HepG2 (cell line): ENCODE measurements at regions not wholly inside any gene's neighbourhood (a gene's known extent, or its start where the extent isn't known, plus 50 kb on each side); places are given as distances from the start of the nearest gene placed in this dataset.

Experiments used
- ELF4 ChIP-seq: sonication (generic); formaldehyde crosslinking; IDR thresholded peaks from 2 replicates; pipeline ENCODE4 v1.5.0; 2020; ENCODE audit warnings: missing genetic modification reagents, mild to moderate bottlenecking, moderate library complexity, borderline replicate concordance
- NRL ChIP-seq: sonication (generic); formaldehyde crosslinking; IDR thresholded peaks from 2 replicates; pipeline ENCODE4 v1.5.0; 2020; ENCODE audit warnings: missing genetic modification reagents, mild to moderate bottlenecking, moderate library complexity, borderline replicate concordance
- SATB2 ChIP-seq: sonication (generic); formaldehyde crosslinking; IDR thresholded peaks from 2 replicates; pipeline ENCODE4 v1.5.0; 2020; ENCODE audit warnings: missing genetic modification reagents
- TEAD2 ChIP-seq: sonication (generic); formaldehyde crosslinking; IDR thresholded peaks from 2 replicates; pipeline ENCODE4 v1.9.0; 2021; ENCODE audit warnings: missing genetic modification reagents
- ZNF34 ChIP-seq: sonication (generic); formaldehyde crosslinking; IDR thresholded peaks from 2 replicates; pipeline ENCODE4 v1.4.0; 2020; ENCODE audit warnings: mild to moderate bottlenecking, missing genetic modification reagents, borderline replicate concordance
- ZNF446 ChIP-seq: sonication (generic); formaldehyde crosslinking; IDR thresholded peaks from 2 replicates; pipeline ENCODE4 v1.5.0; 2020; ENCODE audit warnings: mild to moderate bottlenecking, missing genetic modification reagents
- ZNF841 ChIP-seq: sonication (generic); formaldehyde crosslinking; IDR thresholded peaks from 2 replicates; pipeline ENCODE4 v1.8.1; 2023; ENCODE audit warnings: missing genetic modification reagents, borderline replicate concordance
- TF ChIP-seq, protein P1 (sequence below): sonication (generic); formaldehyde crosslinking; IDR thresholded peaks from 2 replicates; pipeline ENCODE4 v1.4.0; 2020; ENCODE audit warnings: mild to moderate bottlenecking, missing genetic modification reagents
- TF ChIP-seq, protein P2 (sequence below): sonication (generic); formaldehyde crosslinking; IDR thresholded peaks from 2 replicates; pipeline ENCODE4 v1.5.1; 2020; ENCODE audit warnings: mild to moderate bottlenecking, missing genetic modification reagents, borderline replicate concordance
- TF ChIP-seq, protein P3 (sequence below): sonication (generic); formaldehyde crosslinking; conservative IDR thresholded peaks from 2 replicates; pipeline ENCODE4 v1.5.0; 2020; ENCODE audit warnings: missing genetic modification reagents
- TF ChIP-seq, protein P4 (sequence below): sonication (generic); formaldehyde crosslinking; IDR thresholded peaks from 2 replicates; pipeline ENCODE4 v1.4.0; 2020; ENCODE audit warnings: mild to moderate bottlenecking, missing genetic modification reagents

DNA sequence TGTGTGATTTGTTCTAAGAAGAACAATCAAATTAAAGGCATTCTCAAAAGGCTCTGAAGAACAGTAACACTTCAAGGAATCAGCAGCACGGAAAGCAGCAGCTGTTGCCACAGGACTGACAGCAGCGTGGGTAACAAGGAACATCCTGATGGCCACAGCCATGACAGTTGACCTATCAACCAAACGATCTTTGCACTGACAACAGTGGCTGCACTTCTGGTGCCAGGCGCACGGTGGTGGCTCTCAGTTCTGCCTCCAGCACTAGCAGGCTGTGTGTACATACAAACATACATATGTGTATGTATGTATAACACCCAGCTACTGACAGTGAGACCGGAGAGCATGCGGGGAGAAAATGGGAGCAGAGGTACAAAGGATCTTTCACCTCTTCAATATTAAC lies 114.1 kb downstream of the ZFAND4 start (continued):
- TF ChIP-seq, protein P1, sequence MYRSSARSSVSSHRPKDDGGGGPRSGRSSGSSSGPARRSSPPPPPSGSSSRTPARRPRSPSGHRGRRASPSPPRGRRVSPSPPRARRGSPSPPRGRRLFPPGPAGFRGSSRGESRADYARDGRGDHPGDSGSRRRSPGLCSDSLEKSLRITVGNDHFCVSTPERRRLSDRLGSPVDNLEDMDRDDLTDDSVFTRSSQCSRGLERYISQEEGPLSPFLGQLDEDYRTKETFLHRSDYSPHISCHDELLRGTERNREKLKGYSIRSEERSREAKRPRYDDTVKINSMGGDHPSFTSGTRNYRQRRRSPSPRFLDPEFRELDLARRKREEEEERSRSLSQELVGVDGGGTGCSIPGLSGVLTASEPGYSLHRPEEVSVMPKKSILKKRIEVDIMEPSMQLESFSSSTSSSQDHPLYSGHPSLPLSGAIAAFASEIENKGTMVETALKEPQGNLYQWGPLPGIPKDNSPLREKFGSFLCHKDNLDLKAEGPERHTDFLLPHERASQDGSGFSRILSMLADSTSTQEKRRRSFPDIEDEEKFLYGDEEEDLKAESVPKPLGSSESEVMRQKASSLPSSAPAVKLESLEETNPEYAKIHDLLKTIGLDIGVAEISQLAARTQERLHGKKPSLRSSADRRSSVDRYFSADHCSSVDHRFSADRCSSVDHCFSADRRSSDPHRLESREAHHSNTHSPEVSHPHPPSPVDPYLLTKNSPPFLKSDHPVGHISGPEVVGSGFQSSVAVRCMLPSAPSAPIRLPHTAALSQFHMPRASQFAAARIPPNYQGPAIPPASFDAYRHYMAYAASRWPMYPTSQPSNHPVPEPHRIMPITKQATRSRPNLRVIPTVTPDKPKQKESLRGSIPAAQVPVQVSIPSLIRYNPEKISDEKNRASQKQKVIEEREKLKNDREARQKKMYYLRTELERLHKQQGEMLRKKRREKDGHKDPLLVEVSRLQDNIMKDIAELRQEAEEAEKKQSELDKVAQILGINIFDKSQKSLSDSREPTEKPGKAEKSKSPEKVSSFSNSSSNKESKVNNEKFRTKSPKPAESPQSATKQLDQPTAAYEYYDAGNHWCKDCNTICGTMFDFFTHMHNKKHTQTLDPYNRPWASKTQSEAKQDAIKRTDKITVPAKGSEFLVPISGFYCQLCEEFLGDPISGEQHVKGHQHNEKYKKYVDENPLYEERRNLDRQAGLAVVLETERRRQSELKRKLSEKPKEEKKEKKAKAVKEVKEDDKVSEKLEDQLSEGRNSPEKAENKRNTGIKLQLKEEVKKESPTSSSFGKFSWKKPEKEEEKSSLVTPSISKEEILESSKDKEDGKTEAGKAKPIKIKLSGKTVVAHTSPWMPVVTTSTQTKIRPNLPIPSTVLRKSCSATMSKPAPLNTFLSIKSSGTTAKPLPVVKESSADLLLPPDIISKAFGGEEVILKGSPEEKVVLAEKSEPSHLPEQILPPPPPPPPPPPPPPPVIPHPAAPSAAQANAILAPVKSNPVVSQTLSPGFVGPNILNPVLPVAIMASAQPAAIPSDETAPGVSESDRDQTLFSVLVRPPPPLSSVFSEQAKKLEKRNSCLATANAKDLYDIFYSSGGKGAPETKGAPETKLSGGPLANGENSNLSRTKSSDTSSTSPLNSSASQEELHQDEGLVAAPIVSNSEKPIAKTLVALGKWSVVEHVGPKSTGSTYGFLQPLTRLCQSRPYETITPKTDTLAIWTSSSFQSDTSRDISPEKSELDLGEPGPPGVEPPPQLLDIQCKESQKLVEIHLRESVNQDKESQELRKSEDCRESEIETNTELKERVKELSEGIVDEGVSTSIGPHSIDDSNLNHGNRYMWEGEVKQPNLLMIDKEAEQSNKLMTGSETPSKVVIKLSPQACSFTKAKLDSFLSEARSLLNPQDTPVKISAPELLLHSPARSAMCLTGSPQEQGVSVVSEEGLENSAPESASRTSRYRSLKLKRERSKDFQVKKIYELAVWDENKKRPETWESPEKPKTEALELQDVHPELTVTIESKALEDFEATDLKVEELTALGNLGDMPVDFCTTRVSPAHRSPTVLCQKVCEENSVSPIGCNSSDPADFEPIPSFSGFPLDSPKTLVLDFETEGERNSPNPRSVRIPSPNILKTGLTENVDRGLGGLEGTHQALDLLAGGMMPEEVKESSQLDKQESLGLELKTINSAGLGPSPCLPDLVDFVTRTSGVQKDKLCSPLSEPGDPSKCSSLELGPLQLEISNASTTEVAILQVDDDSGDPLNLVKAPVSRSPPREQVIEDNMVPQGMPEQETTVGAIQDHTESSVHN (CRISPR knock-in tag): no peak
- TF ChIP-seq, protein P2, sequence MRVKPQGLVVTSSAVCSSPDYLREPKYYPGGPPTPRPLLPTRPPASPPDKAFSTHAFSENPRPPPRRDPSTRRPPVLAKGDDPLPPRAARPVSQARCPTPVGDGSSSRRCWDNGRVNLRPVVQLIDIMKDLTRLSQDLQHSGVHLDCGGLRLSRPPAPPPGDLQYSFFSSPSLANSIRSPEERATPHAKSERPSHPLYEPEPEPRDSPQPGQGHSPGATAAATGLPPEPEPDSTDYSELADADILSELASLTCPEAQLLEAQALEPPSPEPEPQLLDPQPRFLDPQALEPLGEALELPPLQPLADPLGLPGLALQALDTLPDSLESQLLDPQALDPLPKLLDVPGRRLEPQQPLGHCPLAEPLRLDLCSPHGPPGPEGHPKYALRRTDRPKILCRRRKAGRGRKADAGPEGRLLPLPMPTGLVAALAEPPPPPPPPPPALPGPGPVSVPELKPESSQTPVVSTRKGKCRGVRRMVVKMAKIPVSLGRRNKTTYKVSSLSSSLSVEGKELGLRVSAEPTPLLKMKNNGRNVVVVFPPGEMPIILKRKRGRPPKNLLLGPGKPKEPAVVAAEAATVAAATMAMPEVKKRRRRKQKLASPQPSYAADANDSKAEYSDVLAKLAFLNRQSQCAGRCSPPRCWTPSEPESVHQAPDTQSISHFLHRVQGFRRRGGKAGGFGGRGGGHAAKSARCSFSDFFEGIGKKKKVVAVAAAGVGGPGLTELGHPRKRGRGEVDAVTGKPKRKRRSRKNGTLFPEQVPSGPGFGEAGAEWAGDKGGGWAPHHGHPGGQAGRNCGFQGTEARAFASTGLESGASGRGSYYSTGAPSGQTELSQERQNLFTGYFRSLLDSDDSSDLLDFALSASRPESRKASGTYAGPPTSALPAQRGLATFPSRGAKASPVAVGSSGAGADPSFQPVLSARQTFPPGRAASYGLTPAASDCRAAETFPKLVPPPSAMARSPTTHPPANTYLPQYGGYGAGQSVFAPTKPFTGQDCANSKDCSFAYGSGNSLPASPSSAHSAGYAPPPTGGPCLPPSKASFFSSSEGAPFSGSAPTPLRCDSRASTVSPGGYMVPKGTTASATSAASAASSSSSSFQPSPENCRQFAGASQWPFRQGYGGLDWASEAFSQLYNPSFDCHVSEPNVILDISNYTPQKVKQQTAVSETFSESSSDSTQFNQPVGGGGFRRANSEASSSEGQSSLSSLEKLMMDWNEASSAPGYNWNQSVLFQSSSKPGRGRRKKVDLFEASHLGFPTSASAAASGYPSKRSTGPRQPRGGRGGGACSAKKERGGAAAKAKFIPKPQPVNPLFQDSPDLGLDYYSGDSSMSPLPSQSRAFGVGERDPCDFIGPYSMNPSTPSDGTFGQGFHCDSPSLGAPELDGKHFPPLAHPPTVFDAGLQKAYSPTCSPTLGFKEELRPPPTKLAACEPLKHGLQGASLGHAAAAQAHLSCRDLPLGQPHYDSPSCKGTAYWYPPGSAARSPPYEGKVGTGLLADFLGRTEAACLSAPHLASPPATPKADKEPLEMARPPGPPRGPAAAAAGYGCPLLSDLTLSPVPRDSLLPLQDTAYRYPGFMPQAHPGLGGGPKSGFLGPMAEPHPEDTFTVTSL: 0 out of 2 replicates have a peak, but pooled peaks have one; percentile 44
- TF ChIP-seq NRL (no peak), TEAD2 (CRISPR knock-in tag) (no peak), SATB2 (CRISPR knock-in tag) (no peak), ZNF446 (CRISPR knock-in tag) (no peak), ZNF841 (no peak), ZNF34 (CRISPR knock-in tag) (no peak), ELF4 (CRISPR knock-in tag) (no peak)
- TF ChIP-seq, protein P3, sequence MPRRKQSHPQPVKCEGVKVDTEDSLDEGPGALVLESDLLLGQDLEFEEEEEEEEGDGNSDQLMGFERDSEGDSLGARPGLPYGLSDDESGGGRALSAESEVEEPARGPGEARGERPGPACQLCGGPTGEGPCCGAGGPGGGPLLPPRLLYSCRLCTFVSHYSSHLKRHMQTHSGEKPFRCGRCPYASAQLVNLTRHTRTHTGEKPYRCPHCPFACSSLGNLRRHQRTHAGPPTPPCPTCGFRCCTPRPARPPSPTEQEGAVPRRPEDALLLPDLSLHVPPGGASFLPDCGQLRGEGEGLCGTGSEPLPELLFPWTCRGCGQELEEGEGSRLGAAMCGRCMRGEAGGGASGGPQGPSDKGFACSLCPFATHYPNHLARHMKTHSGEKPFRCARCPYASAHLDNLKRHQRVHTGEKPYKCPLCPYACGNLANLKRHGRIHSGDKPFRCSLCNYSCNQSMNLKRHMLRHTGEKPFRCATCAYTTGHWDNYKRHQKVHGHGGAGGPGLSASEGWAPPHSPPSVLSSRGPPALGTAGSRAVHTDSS (CRISPR knock-in tag): no peak
- TF ChIP-seq, protein P4, sequence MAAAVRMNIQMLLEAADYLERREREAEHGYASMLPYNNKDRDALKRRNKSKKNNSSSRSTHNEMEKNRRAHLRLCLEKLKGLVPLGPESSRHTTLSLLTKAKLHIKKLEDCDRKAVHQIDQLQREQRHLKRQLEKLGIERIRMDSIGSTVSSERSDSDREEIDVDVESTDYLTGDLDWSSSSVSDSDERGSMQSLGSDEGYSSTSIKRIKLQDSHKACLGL (CRISPR knock-in tag): no peak
